G401 (cell line): ENCODE measurements at regions not wholly inside any gene's neighbourhood (a gene's known extent, or its start where the extent isn't known, plus 50 kb on each side); places are given as distances from the start of the nearest gene placed in this dataset.
"Not testable (repeated sequence)": the region's sequence is repeated elsewhere in the genome, so short reads cannot be mapped to it uniquely, and the experiment has no call there.

ENCODE experiments used
- DNase-seq: peaks from one replicate; pipeline ENCODE4 v3.0.0-alpha.2; 2015; ENCODE audit warnings: low spot score
- in situ Hi-C: cut with HindIII; loops from 2 replicates; pipeline ENCODE4 v1.10.0; 2016; ENCODE audit warnings: low sequenced_read_pairs, mixed read lengths

DNA sequence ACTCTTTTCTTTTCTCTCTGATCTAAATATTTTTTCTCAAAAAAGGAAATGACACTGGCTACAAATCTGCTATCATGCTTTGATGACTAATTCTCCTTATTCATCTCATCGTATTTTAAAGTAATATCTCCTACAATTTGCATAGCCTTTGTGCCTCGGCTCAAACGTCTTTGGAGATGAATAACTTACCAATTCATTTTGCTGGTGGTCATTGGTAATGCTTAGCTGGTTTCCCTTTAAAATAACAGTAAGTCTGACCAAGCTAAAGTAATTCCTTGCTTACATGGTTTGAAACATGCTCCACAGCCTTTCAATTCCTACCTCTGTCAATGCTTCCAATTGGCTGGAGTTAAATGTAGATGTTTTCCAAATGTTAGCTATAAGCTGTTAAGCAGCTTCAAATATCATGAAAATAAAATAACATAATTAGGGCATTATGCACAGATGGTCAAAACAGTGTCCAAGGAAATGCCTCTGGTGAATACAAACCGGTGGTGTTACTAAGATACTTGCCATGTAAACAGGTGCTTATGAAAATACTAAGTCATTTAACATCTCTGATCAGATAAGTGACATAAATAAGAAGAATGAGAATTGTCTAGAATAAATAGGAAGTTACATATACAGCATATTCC, 435.0 kb downstream of the POM121L12 start:
- in situ Hi-C loops = no loop called here
- DNase-seq = peak; percentile 48

GRCh38 chr7:53473371-53473770, 437.9 kb downstream of the POM121L12 start:
- in situ Hi-C loops = no loop called here
- DNase-seq = no peak

DNA sequence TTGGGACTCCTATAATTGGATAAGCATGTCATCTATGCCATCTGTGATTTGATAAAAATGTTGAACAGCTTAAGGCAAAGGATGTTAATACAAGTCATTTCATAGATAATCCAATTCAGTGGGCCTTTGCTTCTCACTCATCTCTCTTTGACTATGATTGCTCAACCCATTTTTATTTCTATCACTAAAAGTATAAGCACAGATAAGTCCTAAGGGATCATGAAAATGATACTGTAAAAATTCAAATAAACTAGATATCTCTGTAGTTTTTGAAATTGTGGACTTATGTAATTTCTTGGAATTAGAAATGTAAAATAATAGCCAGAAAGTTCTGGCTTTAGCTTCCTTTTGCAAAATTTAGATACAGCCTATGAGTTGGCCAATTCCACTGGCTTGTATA, 440.3 kb downstream of the POM121L12 start:
- in situ Hi-C loops = no loop called here
- DNase-seq = no peak

DNA sequence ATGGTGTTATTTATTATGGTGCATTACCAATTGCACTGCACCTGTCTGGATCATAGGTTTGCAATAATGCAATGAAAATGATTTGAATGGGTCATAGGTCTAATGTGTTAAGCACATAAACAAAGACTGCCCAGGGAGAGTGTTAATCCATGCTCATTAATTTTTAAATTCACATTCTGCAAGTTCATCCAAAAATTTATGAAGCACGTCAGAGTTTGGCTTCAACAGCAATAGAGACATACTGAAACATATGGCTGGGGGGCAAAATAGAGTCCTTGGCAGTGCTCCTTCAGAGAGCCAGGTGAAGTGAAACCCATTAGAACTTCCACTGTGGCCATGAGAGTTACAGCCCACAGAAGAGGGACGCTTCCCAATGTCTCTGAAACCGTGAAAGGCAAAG, 441.1 kb downstream of the POM121L12 start:
- peak; percentile 26 for DNase-seq
- in situ Hi-C loops = no loop called here

DNA sequence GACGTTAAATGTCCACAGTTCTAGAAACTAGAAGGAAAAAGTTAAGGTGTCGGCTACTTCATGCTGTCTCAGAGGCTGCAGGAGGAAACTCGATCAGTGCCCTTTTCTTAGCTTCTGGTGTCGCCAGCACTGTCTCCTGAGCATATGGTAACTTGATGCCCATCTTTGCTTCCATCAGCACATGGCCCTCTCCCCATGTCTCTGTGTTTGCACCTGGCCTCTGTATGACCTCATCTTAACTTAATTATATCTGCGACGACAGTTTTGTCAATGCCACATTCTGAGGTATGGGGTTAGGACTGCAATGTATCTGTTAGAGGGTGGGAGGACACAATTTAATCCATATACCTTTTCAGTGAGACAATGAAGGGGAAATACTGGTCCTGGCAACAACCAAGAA, 449.9 kb downstream of the POM121L12 start:
- no peak for DNase-seq
- in situ Hi-C loops = no loop called here

DNA sequence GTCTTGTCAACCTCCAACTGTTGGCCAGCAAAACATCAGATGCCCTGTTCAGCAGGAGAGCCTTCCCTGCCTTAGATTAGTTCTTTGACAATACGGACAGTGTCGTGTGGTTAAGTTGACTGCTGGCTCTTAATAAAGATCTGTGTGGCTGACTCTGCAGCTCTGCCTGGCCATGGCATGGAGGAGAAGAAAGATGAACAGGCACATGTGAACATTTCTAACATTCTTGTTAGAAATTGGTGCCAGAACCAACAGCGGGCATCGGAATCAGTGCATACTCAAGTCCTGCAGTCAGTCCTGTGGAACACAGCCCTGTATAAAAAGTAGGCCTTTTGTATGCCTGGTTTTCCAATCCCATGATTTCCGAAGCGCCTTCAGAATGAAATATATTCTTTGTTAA, 455.6 kb downstream of the POM121L12 start:
- in situ Hi-C loops = no loop called here

DNA sequence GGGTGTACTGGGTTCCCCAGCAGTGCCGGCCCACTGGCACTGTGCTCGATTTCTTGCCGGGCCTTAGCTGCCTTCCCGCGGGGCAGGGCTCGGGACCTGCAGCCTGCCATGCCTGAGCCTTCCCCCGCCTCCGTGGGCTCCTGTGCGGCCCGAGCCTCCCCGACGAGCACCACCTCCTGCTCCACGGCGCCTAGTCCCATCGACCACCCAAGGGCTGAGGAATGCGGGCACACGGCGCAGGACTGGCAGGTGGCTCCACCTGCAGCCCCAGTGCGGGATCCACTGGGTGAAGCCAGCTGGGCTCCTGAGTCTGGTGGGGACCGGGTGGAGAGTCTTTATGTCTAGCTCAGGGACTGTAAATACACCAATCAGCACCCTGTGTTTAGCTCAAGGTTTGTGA, 459.7 kb downstream of the POM121L12 start:
- in situ Hi-C loops = not testable (repeated sequence)

More for the DNA sequence above, 455.6 kb downstream of the POM121L12 start:
- DNase-seq = no peak

DNA sequence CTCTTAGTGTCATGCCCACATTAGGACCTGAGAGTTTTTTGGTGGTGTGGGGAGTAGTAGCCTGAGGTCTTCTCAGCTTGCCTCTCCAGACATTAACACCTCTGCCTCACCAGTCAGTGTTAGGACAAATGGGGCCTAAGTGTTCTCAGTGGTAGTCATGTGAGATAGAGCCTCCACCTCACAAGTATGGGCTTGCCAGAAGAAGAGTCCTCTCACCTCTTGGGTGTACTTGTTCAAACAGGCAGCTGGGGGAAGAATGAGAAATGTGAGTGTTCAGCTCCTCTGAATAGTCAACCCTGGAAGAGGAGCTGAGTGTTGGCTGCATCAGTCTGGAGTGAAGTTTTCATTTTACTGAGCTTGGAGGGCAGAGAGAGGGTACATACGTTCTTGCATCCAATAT, 464.6 kb downstream of the POM121L12 start:
- DNase-seq = no peak
- in situ Hi-C loops = no loop called here

More for the DNA sequence above, 459.7 kb downstream of the POM121L12 start:
- DNase-seq = not testable (repeated sequence)

DNA sequence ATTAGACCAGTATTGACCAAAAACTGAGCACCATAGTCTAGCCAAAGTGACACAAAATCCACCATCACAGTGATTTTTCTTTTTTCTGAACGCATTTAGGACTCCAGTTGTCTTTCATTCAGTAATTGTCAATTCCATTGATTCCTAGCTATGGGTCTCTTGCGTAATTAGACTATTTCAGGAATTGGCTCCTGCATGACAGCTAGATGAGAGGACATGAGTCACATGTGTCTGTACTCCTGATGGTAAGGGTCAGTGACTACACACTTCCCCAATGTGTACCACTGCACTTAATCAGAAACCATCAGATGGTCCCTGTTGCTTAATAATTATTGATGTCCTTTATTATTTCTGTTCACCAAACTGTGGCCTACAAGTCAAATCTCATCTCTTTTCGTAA, 469.5 kb downstream of the POM121L12 start:
- DNase-seq = no peak
- in situ Hi-C loops = no loop called here

- in situ Hi-C loops = no loop called here
These were observed 482.9 kb downstream of the POM121L12 start for GRCh38 chr7:53518319-53518718.

GRCh38 chr7:53520841-53521240, 485.4 kb downstream of the POM121L12 start:
- in situ Hi-C loops = no loop called here
- DNase-seq = no peak

More at GRCh38 chr7:53518319-53518718, 482.9 kb downstream of the POM121L12 start:
- DNase-seq = no peak

DNA sequence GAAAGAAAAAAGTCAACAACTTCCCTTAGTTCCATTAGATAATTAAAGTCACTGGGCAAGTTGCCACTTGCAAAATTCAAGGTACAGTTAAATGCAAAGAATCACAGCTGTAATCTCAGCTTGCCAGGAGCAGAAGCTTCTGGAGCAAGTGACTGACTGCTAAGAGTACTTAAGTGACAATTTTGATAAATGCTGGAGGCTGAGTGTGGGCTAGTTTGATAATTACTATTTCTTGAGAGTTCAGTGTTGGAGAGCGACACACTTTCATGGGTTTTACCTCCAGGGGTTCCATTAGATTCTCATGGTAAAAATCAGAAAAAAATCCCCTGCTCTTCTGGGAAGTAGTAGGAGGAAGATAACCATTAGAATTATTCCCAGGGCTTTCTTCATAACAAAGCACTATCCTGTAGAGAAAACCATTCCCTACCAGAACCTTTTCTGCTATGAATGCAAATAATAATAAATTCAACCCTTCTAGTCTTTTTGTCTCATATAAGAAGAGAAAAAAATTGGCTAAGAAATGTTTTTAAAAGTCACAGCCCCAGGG, 486.3 kb downstream of the POM121L12 start:
- in situ Hi-C loops = no loop called here
- no peak for DNase-seq

GRCh38 chr7:53539558-53539957, 504.1 kb downstream of the POM121L12 start:
- in situ Hi-C loops = no loop called here
- DNase-seq = no peak

DNA sequence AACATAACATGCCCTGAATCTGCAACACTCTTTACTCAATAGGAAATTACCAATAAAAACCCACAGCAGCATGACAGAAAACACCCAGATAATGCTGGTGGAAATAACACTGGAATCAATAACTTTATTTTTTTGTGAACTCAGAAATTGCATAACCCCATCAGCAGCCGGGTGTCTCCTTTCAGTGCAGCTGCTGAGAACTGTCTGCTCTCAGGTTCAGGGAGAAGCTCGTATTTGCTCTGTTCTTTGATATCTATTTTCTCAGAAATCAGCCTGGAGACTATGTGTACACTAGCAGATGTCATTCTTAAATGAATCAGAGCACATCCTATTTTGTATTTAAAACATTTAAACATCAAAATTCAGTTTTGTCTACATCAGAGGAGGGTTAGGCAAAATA, 506.0 kb downstream of the POM121L12 start:
- no peak for DNase-seq

GRCh38 chr7:53542157-53542556, 506.7 kb downstream of the POM121L12 start:
- in situ Hi-C loops = no loop called here
- DNase-seq = no peak

More for the DNA sequence above, 506.0 kb downstream of the POM121L12 start:
- in situ Hi-C loops = no loop called here
